Renal cortical epithelial cell (primary cell): ENCODE measurements at regions not wholly inside any gene's neighbourhood (a gene's known extent, or its start where the extent isn't known, plus 50 kb on each side); places are given as distances from the start of the nearest gene placed in this dataset.
"Not testable (repeated sequence)": the region's sequence is repeated elsewhere in the genome, so short reads cannot be mapped to it uniquely, and the experiment has no call there.

ENCODE experiments used
- DNase-seq: peaks from one replicate; pipeline ENCODE4 v3.0.0-alpha.2; 2011; ENCODE audit warnings: low read depth

DNA sequence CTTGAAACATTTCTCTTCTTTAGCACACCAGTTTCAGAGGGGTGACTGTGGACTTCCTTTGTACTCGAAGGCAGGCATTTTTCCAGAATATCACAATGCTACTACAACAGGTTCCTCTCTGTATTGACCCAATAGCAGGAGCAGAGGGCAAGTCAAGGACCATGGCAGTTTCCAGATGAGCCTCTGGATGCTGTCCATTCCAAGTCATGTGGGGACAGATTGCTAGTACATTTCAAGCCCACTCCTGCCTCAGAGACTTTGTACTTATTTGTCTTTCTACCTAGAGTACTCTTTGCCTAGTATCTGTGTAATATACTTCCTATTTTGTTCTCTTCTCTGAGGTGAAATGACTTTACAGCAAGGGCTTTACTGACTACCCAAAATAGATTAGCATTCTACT lies 373.9 kb downstream of the PIK3C3 start:
- no peak for DNase-seq

DNA sequence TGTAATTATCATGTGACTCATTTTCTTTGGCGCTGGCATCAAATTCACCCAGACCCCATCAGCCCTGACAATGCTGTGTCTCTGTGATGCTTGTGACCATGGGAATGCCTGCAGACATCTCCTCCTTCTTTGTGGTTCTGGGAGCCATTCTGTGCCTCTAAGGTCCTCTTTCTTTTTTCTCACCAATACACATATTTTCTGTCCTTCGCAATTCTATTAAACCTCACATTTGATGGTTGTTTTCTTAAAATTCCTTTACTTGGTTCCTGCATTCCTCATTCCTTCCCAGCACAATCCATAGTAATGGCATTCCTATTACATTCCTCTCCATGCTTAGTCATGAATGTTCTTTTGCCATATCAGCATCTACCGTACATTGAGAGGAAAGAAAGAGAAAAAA lies 375.3 kb downstream of the PIK3C3 start:
- peak; percentile 67 for DNase-seq

DNA sequence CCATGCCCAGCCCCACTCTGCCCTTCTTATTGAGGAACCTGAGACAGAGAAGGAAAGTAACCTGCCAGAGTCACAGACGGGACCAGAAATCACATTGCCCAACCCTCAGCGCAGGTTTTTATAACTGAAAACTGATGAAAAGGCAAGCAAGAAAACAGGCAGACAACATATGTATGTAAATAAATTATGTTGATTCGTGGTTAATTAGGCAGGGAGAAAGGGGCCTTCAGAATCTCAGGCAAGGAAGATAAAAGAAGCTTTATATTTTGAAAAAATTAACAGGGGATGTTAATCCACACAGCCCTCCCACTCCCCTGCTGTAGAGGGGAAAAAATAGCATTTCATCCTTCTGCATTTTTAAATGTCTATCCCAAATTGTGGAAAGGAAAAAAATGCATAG lies 378.5 kb downstream of the PIK3C3 start:
- DNase-seq = no peak

DNA sequence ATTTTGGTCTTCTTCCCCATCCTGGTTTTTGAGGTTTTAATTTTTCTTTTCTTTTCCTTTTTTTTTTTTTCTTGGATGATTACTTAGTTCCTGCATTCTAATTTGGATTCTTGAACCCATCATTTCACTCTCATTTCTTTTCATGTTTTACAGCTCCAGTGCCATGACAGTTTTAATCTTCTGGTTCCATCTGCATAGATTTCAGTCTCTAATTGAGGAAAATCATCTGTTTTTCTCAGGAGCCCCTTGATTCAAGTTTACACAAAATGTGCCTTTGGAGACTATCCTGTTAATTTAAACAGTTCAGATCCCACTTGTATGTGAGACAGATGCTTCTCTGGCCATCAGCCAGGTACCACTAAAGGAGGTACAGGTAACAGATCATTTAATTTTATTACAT lies 379.9 kb downstream of the PIK3C3 start:
- DNase-seq = no peak

DNA sequence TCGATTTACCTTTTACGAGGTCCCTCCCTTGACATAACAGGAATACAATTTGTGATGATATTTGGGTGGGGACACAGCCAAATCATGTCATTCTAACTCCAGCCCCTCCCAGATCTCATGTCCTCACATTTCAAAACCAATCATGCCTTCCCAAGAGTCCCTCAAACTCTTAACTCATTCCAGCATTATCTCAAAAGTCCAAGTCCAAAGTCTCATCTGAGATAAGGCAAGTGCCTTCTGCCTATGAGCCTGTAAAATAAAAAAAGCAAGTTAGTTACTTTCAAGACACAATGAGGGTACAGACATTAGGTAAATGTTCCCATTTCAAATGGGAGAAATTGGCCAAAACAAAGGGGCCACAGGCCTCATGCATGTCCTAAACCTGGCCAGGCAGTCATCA lies 381.1 kb downstream of the PIK3C3 start:
- DNase-seq = no peak

DNA sequence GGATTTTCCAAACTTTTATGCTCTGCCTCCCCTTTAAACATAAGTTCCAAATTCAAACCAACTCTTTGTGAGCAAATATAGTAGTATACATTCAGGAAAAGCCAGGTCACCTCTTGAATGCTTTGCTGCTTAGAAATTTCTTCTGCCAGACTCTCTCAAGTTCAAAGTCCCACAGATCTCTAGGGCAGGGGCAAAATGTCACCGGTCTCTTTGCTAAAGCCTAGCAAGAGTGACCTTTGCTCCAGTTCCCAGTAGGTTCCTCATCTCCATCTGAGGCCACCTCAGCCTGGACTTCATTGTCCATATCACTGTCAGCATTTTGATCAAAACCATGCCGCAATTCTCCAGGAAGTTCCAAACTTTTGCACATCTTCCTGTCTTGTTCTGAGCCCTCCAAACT lies 382.3 kb downstream of the PIK3C3 start:
- DNase-seq = not testable (repeated sequence)

DNA sequence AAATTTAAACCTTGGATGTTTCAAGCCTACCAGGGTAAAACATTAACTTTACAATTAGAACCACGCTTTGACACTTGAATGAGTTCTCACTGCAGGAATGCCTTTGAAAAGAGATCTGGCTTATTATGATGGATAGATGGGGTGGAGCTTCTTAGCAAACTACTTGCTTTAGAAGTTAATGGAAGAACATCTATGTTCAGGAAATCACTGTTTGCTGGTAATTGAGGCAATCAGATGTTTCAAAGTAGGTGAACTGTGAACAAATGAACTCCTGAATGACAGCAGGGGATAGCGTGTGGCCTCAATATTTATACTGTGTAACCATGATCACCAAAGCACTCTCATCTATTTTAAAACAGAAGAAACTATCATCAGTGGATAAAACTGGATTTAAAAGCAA lies 383.6 kb downstream of the PIK3C3 start:
- DNase-seq = peak; percentile 99

DNA sequence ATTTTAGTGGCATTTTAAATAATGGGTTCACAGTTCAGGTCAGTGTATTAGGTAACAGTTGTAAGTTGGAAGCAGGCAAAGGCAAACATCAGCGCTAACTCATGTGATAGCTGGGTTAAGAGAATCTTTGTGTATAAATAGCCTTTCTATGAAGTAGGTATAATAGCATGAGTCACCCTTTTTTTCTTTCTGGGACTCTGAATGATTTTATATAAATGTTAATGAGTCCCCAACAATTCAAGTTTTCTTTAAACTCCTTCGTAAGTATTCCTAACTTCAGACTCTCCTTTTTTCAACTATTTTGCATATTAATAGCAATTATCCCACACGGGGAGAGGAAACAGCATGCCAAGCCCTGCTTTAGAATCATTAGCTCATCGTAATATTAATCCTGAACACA lies 384.3 kb downstream of the PIK3C3 start:
- peak; percentile 95 for DNase-seq

DNA sequence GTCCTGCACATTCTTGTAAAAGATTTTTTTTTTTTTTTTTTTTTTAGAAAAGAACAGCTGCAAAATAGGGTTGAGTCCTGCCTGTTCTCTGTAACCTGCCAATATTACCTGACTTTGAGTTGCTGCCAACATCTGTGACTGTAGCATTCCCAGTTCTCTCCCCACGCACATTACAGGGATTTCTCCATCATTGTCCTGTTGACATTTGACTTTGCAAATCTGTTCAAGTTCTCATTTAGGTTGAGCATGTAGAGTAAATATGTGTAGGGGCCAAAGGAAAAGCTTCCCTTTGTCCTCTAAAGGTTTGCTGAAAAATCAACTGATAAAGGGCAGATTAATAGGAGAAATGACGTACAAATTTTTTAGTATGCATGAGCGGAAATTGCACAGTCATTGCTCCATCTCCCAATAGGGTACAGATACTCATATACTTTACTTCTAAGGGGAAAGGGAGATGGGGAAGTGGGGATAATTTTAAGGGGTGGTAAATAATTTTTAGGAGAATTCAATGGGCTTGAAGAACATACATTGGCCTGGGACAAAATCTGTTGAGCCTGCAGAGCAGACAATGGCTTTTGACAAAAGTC lies 385.5 kb downstream of the PIK3C3 start:
- no peak for DNase-seq

DNA sequence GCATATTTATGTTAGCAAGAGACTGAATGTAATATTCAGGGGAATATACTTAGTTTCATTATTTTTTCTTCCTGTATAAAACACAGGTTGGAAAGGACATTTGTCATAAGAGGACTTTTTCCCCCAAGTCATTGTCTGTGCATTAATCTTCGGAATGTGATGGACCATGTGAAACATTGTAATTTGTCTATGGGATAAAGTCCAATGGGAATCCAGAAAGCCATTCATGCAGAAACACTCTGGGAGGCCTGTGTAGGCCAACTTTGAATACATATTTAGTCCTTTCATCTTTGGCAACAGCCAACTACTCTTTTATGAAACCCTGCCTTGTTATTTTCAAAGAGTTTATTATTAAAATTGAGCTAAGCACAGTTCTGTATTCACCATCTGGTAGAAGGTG lies 386.4 kb downstream of the PIK3C3 start:
- DNase-seq = peak; percentile 33

DNA sequence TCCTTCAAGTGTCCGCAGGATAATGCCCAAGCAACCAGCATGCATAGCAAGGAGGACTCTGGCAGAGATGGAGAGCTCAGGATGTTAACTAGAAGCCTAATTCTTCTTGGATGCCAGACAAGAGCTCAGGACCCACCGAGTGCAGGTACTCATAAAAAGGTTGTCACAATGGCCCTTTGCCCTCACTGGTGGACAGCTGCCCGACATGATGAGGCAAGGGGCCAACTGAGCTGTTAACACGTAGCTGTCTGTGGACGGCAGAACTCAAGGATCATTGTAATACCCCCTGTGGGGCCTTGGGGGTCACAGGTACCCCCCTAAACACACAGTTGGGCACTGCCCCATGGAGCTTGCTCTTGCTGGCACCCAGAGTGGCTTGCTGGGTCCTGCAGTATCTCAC lies 393.7 kb downstream of the PIK3C3 start:
- DNase-seq = no peak

DNA sequence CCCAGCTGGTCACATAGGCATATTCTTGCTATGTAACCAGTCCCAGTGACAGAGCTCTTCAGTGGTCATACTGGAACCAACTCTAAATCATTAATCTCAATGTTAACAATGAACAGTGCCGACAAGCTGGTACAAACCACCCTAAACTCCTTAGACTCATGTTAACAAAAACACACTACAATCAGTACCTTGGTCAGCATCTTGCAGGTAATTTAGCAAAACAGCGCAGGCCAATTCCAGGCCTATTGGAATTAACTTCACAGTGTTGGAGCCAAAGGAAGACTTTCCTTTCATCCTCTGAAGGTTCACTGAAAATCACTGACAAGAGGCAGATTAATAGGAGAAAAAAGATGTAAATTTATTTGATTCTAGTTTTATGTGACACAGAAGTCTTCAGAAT lies 396.4 kb downstream of the PIK3C3 start:
- no peak for DNase-seq

DNA sequence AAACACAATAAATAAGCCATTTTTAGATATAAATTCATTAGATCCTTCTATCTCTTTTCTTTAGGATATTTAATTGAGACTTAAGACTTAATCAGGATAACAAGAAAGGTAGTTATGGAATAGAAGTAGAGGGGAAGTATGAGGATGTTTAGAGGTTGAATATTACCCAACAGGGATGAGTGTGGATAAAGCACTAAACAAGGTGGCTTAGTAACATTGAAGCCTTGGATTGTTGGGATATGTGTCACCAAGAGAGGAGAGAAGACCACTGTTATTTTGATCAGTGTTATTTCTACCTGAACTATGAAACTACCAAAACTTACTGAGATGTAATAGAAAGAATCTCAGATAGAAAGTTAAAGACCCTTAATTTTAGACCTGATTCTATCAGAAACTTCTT lies 405.7 kb downstream of the PIK3C3 start:
- DNase-seq = peak; percentile 63

DNA sequence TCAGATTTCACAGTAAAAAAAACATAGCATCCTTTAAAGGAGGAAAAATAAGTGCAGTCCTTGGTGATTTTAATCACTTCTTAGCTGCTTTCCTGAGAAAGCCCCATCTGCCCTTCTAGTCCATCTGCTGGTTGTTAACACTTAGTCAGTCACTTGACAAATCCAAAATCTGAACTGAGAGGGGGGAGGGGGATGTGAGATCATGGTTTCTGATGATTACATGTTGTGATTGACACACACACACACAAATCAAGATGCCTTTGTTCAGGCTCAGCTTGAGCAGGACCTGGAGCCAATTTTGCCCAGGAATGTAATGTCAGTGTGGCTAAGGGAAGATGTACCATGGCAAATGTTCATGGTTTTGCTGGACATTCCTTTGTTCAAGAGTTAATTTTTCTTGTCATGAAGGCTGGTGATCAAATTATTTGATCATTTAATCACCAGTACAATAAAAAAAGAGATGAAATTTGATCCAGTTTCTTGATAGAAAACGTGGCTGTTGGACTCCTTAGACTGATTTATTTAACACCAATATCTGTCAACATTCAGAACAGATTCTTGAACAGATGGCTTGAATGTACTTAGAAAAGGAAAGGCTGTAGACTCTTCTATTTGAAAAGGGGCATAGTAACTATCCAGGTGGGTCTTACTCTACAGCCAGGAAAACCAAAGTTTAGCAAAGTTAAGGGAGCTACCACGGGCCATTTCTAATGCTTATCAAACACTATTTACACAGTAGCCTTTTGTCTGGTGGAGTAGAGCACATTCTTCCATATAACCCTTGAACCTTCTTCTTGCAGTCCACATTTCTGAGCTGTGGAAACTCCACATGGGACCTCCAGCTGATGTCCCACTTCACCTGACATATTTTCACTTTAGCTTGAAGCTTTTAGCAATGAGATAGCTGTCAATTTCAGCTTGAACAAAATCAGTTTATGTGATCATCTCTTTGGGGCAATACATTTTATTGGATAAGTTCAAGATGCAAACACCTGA lies 408.7 kb downstream of the PIK3C3 start:
- DNase-seq = no peak

DNA sequence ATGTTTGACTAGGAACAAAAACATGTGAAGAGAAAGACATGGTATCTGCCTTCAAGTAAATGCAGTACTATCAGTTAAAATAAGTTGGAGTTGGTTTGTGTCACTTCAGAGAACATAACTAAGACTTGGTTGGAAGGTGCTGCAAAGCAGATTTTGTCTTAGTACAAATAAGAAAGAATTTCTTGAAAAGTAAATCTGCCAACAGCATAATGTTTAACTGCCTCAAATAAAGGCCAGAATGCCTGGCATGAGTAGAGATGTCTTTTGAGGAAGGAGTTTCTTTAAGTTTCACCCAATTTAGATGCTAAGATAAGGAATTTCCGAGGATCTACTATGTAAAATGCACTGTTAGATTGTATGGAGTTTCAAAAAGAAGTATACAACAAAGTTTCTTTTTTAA lies 409.7 kb downstream of the PIK3C3 start:
- DNase-seq = no peak

DNA sequence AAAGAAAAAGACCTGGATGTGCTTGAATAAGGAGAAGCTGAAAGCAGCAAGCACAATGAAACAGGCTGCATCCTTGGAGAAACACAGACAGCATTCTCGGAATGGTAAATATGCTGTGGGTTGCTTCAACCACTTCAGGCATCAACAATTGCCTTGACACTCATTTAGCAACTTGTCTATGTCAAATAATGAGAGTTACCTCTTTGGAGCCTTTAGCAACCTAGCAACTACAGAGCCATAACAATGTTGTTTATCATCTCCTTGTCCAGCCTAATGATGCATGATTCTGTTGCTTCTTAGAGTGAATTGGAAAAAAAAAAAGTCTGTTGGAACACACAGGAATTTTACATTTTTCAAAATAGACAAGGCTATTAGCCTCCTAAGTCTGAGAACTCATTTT lies 410.6 kb downstream of the PIK3C3 start:
- DNase-seq = peak; percentile 90

DNA sequence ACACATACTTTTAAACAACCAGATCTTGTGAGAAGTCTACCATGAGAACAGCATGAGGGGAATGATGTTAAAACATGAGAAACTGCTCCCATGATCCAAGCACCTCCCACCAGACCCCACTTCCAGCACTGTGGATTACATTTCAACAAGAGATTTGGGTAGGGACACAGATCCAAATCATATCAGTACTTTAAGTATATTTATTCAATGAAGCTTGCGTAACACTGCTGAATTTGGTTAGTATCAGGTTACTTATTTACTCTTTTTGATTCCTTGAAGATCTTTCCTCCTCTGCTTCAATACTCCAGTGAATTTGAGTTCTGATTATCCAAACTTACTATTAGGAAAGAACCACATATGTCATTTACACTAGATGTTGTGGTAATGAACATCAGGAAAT lies 418.6 kb downstream of the PIK3C3 start:
- peak; percentile 61 for DNase-seq

DNA sequence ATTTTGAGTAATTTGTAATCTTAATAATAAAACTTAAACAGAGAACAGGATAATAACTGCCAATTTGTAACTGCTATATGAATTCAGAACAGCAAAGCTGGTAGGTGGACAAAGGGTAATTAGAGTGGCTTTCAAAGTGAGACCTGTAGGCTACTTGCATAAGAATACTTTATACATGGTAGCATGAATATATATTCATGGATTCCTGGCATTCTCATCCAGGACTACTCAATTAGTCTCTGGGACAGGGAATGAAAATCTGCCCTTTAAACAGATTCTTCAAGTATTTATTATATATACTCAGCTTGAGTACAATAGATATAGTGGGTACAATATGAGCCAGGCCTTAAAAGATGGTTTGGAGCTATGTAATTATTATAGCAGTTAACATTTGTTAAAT lies 419.9 kb downstream of the PIK3C3 start:
- DNase-seq = no peak

DNA sequence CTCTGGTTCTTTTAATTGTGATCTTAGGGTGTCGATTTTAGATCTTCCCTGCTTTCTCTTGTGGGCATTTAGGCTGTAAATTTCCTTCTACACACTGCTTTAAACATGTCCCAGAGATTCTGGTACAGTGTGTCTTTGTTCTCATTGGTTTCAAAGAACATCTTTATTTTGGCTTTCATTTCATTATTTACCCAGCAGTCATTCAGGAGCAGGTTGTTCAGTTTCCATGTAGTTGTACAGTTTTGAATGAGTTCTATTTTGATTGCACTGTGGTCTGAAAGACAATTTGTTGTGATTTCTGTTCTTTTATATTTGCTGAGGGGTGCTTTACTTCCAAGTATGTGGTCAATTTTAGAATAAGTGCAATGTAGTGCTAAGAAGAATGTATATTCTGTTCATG lies 423.8 kb downstream of the PIK3C3 start:
- not testable (repeated sequence) for DNase-seq

DNA sequence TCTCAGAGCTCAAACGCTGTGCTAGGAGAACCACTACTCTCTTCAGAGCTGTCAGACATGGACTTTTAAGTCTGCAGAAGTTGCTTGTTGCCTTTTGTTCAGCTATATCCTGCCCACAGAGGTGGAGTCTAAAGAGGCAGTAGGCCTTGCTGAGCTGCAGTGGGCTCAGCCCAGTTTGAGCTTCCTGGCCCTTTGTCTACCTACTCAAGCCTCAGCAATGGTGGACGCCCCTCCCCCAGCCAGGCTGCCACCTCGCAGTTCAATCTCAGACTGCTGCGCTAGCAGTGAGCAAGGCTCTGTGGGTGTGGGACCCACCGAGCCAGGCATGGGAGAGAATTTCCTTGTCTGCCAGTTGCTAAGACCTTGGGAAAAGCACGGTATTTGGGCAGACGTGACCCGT lies 426.2 kb downstream of the PIK3C3 start:
- DNase-seq = not testable (repeated sequence)

DNA sequence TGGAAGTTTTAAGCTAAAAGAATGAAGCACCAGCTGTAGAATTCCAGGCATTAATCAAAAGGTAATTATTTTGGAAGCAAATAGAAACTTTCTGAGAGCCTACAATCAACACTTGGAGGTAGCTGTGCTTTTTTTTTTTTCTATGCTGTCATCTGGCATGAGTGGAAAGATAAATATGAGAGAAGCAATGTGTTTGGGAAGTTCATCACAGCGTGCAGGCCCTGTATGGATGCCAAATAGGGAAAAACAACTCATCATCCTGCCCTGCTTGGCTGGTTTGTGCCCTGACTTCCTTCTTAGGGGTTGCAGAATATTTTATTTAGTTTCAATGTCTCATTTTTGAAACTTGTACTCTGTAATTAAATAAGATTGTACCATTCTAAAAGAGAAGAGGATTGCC lies 437.4 kb downstream of the PIK3C3 start:
- DNase-seq = peak; percentile 70

DNA sequence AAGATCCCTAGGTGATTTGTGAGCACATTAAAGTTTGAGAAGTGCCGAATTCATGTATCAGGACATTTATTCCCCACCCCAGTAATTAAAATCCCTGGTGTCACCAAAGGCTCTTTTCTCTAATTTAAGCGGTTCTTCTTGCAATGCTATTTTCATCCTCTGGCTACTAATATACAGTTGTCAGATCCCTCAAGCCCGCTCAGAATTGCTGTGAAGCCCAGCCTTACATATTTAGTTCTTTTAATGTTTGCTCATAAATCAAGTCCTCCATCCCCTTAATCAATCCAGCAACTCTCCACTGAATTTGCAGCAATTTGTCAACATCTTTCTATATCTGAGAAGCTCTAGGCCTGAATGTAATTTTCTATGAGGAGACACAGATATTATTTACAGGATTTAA lies 437.9 kb downstream of the PIK3C3 start:
- DNase-seq = no peak

DNA sequence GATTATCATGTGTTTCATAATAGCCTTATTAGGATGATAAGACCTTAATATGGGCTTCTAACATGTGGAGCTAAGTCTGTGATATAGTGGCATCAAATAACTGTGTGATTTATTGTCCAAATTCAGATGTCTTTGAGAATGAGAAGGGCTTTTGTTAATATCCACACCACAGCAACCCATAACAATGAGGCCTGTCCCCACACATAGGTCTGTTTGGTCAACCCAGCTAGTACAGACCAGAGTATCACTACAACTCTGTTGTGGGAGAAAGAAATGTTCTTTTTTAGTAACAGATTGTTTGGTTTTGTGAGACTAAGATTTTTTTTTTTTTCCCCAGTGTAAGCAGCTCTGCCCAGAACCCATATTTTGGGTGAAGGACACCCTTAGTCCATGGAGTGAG lies 439.2 kb downstream of the PIK3C3 start:
- no peak for DNase-seq
